ENCODE measurements at regions not wholly inside any gene's neighbourhood (a gene's known extent, or its start where the extent isn't known, plus 50 kb on each side); places are given as distances from the start of the nearest gene placed in this dataset.

GRCh38 chr1:189424746-189425331 lies 1052.8 kb downstream of the BRINP3 start:
- CTCF ChIA-PET = no interaction called here
- FAIRE-seq = no peak

DNA sequence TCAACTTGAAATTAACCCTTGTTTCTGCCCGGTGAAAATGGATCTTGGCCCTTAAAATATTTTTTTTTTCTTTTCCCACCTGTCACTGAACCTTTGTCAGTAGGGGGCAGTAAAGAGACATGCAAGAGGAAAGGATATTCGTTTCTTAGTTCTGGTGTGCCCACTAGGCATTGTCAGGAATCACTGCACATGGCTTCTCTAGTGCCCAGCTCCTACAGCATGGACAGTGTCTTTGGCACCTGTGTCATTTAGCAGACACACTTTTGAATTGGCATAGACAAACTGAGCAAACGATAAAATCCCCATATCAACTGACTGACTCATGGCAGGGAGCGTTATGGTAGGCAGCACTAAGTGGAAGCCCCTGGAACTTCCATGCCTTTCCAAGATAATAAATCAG lies 1048.1 kb downstream of the BRINP3 start:
- CTCF ChIA-PET = no interaction called here
- DNase-seq (ENCODE audit: low read depth in 1 of 2, low spot score in 1 of 2) = peak; percentile 2 to 68

More at GRCh38 chr1:189424746-189425331, 1052.8 kb downstream of the BRINP3 start:
- 80% methylated on average over 2 of the region's 2 CpGs for WGBS (ENCODE audit: missing lambda C conversion rate)
- Histone ChIP-seq H3K4me3 (no peak overlapping the region), H3K9me3 (no peaks in the 10 kb centered on the region), H3K4me2 (no peak overlapping the region), H3K4me1 (no peaks in the 10 kb centered on the region), H3K27ac (no peak overlapping the region)
- no peak for TF ChIP-seq CHD4 (IDR thresholded peaks at IDR 0.05; ENCODE audit: borderline replicate concordance)
- no peak for TF ChIP-seq ZNF302 (CRISPR knock-in tag; IDR thresholded peaks at IDR 0.05)
- no peak for TF ChIP-seq EP300 (IDR thresholded peaks at IDR 0.05)
- TF ChIP-seq CBX2 (IDR thresholded peaks at IDR 0.05; ENCODE audit: borderline replicate concordance, low read depth) = no peak
- no peak for TF ChIP-seq TP53 (CRISPR knock-in tag; IDR thresholded peaks at IDR 0.05)
- no peak for TF ChIP-seq ELK1 (IDR thresholded peaks at IDR 0.05; ENCODE audit: low read depth, low read length)
- no peak for TF ChIP-seq HOXB13 (CRISPR knock-in tag; IDR thresholded peaks at IDR 0.05; ENCODE audit: low read depth)
- no peak for TF ChIP-seq JUNB (IDR thresholded peaks at IDR 0.05)
- TF ChIP-seq RARB (CRISPR knock-in tag; IDR thresholded peaks at IDR 0.05) = no peak
- no peak for TF ChIP-seq FOXS1 (CRISPR knock-in tag; IDR thresholded peaks at IDR 0.05)
- no peak for ATAC-seq
- no peak for DNase-seq (ENCODE audit: low read depth in 1 of 2, low spot score in 1 of 2)
- POLR2A ChIA-PET = no interaction called here

GRCh38 chr1:189431447-189431846 lies 1046.2 kb downstream of the BRINP3 start:
- ATAC-seq (no peak), FAIRE-seq (no peak), DNase-seq (ENCODE audit: low read depth in 1 of 2, low spot score in 1 of 2) (no peak)
- ChIA-PET POLR2A (no interaction called here), CTCF (interaction anchor here (0.7 to 1.1 kb wide), 2 partner anchors 121 to 1235 kb away, joined by 3 to 5 read pairs; no protein-coding TSS in a partner anchor)
- TF ChIP-seq MAZ (IDR thresholded peaks at IDR 0.05; ENCODE audit: borderline replicate concordance, low read depth, low read length) (no peak), SREBF2 (IDR thresholded peaks at IDR 0.05) (no peak), RAD21 (conservative IDR thresholded peaks at IDR 0.05 in 1 of 2, IDR thresholded peaks at IDR 0.05 in 1 of 2) (peak in 1 of 2 experiments; percentile 16; a peak in 1 of 5 replicates)
- Histone ChIP-seq H3K27ac (no peak overlapping the region), H3K4me1 (0 out of 3 replicates have a peak, but pooled peaks cover 5% of the 10 kb centered on the region), H3K4me3 (no peak overlapping the region), H3K9me3 (no peaks in the 10 kb centered on the region), H3K4me2 (no peak overlapping the region)
- WGBS (ENCODE audit: missing lambda C conversion rate) = 92% methylated on average over 2 of the region's 2 CpGs

More for the DNA sequence above, 1048.1 kb downstream of the BRINP3 start:
- ATAC-seq = peak; percentile 54 to 56; a peak in 4 of 6 replicates
- Histone ChIP-seq H3K4me1 (0 out of 3 replicates have a peak, but pooled peaks cover 4% of the 10 kb centered on the region), H3K4me2 (no peak overlapping the region), H3K4me3 (no peak overlapping the region), H3K27ac (no peak overlapping the region), H3K9me3 (no peaks in the 10 kb centered on the region)
- WGBS (ENCODE audit: missing lambda C conversion rate) = 60% methylated on average over 4 of the region's 4 CpGs
- POLR2A ChIA-PET = no interaction called here
- TF ChIP-seq FOSL2 (IDR thresholded peaks at IDR 0.05) (no peak), FOSL2 (CRISPR knock-in tag; IDR thresholded peaks at IDR 0.05) (no peak), RNF2 (IDR thresholded peaks at IDR 0.05; ENCODE audit: borderline replicate concordance, low read depth) (no peak), SMC3 (IDR thresholded peaks at IDR 0.05) (peak; percentile 52), CHD2 (IDR thresholded peaks at IDR 0.05; ENCODE audit: low read length, partially characterized antibody) (no peak), POLR2AphosphoS2 (conservative IDR thresholded peaks at IDR 0.05; ENCODE audit: low read length) (no peak), FOXS1 (CRISPR knock-in tag; IDR thresholded peaks at IDR 0.05) (no peak), GATA3 (IDR thresholded peaks at IDR 0.05; ENCODE audit: borderline replicate concordance) (no peak), RAD21 (conservative IDR thresholded peaks at IDR 0.05 in 1 of 2, IDR thresholded peaks at IDR 0.05 in 1 of 2) (peak; percentile 67 to 79)
- TF ChIP-seq, protein P1, sequence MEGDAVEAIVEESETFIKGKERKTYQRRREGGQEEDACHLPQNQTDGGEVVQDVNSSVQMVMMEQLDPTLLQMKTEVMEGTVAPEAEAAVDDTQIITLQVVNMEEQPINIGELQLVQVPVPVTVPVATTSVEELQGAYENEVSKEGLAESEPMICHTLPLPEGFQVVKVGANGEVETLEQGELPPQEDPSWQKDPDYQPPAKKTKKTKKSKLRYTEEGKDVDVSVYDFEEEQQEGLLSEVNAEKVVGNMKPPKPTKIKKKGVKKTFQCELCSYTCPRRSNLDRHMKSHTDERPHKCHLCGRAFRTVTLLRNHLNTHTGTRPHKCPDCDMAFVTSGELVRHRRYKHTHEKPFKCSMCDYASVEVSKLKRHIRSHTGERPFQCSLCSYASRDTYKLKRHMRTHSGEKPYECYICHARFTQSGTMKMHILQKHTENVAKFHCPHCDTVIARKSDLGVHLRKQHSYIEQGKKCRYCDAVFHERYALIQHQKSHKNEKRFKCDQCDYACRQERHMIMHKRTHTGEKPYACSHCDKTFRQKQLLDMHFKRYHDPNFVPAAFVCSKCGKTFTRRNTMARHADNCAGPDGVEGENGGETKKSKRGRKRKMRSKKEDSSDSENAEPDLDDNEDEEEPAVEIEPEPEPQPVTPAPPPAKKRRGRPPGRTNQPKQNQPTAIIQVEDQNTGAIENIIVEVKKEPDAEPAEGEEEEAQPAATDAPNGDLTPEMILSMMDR (IDR thresholded peaks at IDR 0.05) = peak; percentile 54
- FAIRE-seq = no peak

Data from A549 (cell line).